ENCODE measurements at regions not wholly inside any gene's neighbourhood (a gene's known extent, or its start where the extent isn't known, plus 50 kb on each side); places are given as distances from the start of the nearest gene placed in this dataset.

- intact Hi-C loops (cut with DNase I), result no loop called here
- Histone ChIP-seq H3K4me1 (peaks cover 13% of the 10 kb centered on the region), H3K27ac (no peak overlapping the region), H3K36me3 (no peaks in the 10 kb centered on the region), H3K4me3 (no peak overlapping the region), H3K9me3 (no peaks in the 10 kb centered on the region), H3K27me3 (ENCODE audit: low read depth) (no peaks in the 10 kb centered on the region)
- ATAC-seq, result peak in 1 of 2 donors; percentile 44
- DNase-seq, result no peak
- TF ChIP-seq, protein P1, sequence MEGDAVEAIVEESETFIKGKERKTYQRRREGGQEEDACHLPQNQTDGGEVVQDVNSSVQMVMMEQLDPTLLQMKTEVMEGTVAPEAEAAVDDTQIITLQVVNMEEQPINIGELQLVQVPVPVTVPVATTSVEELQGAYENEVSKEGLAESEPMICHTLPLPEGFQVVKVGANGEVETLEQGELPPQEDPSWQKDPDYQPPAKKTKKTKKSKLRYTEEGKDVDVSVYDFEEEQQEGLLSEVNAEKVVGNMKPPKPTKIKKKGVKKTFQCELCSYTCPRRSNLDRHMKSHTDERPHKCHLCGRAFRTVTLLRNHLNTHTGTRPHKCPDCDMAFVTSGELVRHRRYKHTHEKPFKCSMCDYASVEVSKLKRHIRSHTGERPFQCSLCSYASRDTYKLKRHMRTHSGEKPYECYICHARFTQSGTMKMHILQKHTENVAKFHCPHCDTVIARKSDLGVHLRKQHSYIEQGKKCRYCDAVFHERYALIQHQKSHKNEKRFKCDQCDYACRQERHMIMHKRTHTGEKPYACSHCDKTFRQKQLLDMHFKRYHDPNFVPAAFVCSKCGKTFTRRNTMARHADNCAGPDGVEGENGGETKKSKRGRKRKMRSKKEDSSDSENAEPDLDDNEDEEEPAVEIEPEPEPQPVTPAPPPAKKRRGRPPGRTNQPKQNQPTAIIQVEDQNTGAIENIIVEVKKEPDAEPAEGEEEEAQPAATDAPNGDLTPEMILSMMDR (IDR thresholded peaks at IDR 0.05), result no peak
These were observed 55.2 kb upstream of the C10orf71 start for GRCh38 chr10:49243610-49244283.

DNA sequence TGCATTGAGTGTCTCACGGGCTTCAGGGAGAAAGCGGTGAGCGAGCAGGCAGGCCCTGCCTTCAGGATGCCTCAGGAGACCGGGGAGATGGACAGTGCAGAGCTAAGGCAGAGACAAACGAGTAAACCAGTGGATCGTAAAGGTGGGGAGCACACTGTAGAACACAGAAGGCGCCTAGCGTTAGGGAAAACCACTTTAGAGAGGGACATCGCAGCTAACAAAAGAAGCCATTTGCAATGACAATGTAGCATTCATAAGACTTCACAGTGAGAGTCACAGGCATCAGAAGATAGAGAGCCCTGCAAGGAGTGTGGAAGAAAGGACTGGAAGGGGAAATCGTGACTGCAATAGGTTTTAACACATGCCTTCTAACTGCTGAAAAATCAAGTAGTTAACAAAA, 54.9 kb upstream of the TMEM273 start:
- Histone ChIP-seq H3K4me3 (no peak overlapping the region), H3K27ac (no peak overlapping the region), H3K36me3 (no peaks in the 10 kb centered on the region), H3K9me3 (no peaks in the 10 kb centered on the region), H3K27me3 (ENCODE audit: low read depth) (no peaks in the 10 kb centered on the region), H3K4me1 (peaks cover 13% of the 10 kb centered on the region)
- intact Hi-C loops (cut with DNase I), result no loop called here
- ATAC-seq (no peak), DNase-seq (no peak)
- TF ChIP-seq, protein P1 (IDR thresholded peaks at IDR 0.05), result no peak

- no peak for DNase-seq
- intact Hi-C loops (cut with DNase I), result no loop called here
- Histone ChIP-seq H3K27me3 (ENCODE audit: low read depth) (no peaks in the 10 kb centered on the region), H3K36me3 (no peaks in the 10 kb centered on the region), H3K4me3 (no peak overlapping the region), H3K9me3 (no peaks in the 10 kb centered on the region), H3K4me1 (peaks cover 13% of the 10 kb centered on the region), H3K27ac (no peak overlapping the region)
- ATAC-seq, result no peak
- TF ChIP-seq, protein P1 (IDR thresholded peaks at IDR 0.05), result no peak
These were observed 54.4 kb upstream of the TMEM273 start for GRCh38 chr10:49242604-49243003.

GRCh38 chr10:49241385-49241784, 53.2 kb upstream of the TMEM273 start:
- ATAC-seq, result peak; percentile 12 to 44
- intact Hi-C loops (cut with DNase I), result no loop called here

DNA sequence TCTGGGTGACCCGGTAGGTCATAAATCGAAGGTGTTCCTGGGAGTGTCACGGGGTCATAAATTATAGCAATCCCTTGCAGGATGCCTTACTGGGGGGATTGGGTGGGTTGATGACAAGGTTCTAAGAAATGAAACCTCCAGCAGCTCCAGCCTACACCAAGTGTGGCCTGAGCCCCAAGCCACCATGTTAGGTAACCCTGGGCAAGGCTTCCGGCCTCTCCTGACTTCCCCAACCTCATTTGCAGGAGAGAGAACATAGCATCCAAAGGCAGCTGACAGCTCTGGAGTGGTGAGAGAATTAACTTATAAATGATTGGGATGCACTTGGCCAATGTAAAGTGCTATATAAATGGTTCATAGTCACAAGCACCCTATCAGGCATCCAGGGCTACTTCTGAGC, 52.8 kb upstream of the TMEM273 start:
- H3K4me1 ChIP-seq, result peaks cover 13% of the 10 kb centered on the region
- no peak overlapping the region for H3K4me3 ChIP-seq
- no peaks in the 10 kb centered on the region for H3K27me3 ChIP-seq (ENCODE audit: low read depth)
- peak; percentile 61 for DNase-seq
- TF ChIP-seq, protein P1 (IDR thresholded peaks at IDR 0.05), result no peak
- intact Hi-C loops (cut with DNase I), result no loop called here
- H3K9me3 ChIP-seq, result no peaks in the 10 kb centered on the region
- no peaks in the 10 kb centered on the region for H3K36me3 ChIP-seq
- H3K27ac ChIP-seq, result no peak overlapping the region
- peak; percentile 53 to 63 for ATAC-seq

More at GRCh38 chr10:49241385-49241784, 53.2 kb upstream of the TMEM273 start:
- Histone ChIP-seq H3K27ac (no peak overlapping the region), H3K4me1 (peaks cover 13% of the 10 kb centered on the region), H3K27me3 (ENCODE audit: low read depth) (no peaks in the 10 kb centered on the region), H3K36me3 (no peaks in the 10 kb centered on the region), H3K9me3 (no peaks in the 10 kb centered on the region), H3K4me3 (no peak overlapping the region)
- no peak for DNase-seq
- TF ChIP-seq, protein P1 (IDR thresholded peaks at IDR 0.05), result no peak
